ENCODE measurements at regions not wholly inside any gene's neighbourhood (a gene's known extent, or its start where the extent isn't known, plus 50 kb on each side); places are given as distances from the start of the nearest gene placed in this dataset.

DNA sequence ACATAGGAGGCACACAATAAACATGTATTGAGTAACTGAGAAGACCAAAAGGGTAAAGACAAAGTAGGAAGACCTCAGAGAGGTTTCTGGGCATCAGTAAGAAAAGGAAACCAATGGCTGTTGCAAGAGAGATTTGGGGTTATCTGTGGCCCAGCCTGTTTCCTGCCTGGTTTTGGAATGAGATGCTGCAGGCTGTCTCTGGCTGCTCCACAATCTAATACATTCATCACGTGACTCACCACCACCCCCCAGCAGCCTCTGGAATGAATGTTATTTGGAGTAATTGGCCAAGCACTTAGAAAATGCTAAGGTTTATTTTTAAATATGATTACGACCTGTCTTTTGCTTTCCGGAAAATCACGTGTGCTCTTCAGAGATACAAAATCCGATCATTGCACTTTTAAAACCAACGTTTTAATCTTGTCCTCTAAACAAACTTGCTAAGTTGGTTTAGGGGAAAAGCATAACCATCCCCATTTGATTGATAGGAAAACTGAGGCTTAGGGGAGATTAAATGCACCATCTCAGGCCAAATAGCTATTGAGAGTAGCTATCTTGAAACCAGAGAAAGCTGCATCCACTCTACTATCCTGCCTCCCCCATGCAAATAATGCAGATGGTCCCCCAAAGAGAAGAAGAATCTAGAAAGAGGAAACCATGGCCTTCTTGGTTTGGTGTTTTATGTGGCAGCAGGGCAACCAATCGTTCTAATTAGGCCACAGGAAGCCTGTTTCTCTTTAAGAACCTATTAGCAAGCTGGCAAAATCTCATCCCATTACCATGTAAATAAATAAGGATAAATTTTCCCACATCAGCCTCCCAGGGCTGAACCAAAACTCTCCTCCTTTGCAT lies 151.8 kb upstream of the ADRA1B start:
- no peak for DNase-seq

DNA sequence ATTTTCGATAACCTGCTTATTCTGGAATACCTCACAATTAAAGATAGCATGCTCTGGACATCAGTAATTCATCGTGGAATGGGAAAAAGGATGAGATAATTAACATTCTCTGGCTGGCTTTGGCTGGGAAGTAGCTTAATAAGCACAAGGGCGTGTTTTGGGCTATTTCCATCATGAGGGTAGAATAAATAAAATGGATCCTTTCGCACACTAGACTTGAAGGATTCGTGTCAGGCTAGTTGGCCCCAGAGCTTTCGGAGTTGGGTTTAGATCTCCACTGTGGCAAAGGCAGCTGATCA lies 151.2 kb upstream of the ADRA1B start:
- DNase-seq, result no peak

DNA sequence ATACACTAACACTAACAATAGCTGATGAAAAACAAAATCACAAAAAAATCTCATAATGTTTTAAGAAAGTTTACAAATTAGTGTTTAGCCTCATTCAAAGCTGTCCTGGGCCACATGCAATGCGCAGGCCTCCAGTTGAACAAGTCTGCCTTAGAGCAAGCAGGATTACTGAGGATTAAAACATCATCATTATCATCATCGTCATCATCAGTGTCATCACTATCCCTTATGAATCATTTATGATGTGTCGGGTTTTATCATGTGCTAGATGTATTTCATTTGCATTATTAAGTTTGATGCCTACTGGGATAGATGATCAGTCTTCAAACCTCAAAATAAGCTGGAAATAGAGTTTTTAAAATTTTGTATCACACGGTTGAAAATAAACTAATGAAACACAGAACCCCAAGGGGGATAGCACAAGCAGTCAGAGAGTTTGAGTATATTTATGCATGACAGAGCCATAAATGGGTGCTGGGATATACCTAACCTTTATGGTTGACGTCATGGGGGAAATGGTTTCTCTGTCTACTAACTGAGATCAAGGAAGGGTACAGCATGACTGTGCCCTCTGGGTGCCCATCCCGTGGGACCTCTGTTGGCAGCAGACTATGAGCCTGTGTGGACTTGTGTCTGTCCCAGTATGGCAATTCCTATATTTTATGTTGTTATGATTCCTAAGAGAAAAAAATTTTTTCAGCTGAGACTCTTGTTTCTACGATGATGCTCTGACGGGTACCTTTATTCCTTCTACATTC lies 150.3 kb upstream of the ADRA1B start:
- no peak for DNase-seq

DNA sequence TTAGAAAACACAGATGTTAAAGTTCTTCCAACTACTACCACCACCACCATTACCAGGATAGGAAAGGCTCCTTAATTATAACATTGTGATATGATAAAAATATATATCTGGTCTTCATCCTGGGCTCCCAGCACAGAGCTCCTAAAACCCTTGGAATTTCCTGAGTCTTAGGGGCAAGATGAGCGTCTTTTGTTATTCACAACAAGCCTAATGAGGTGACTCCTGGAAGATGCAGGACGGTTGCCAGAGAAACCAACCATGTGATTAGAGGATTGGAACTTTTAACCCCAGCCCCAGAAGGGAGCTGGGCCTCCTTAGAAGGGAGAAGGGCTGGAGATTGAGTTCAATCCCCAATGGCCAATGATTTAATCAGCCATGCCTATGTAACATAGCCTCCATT lies 148.0 kb upstream of the ADRA1B start:
- no peak for DNase-seq

DNA sequence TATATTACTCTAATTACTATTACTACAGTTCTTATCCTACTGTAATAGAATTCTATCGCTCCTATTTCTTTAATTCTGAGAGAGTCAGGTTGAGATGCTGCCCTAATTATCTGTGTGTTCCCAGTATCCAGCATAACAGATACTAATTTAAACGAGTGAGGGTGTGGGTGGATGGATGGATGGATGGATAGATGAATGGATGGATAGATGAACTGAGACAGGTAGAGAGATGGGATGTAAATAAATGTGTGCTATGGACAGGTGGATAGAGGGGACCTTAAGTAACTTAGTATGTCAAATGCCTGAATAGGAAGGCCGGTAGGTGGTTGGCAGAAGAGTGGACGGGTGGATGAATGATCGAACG lies 143.6 kb upstream of the ADRA1B start:
- no peak for DNase-seq

DNA sequence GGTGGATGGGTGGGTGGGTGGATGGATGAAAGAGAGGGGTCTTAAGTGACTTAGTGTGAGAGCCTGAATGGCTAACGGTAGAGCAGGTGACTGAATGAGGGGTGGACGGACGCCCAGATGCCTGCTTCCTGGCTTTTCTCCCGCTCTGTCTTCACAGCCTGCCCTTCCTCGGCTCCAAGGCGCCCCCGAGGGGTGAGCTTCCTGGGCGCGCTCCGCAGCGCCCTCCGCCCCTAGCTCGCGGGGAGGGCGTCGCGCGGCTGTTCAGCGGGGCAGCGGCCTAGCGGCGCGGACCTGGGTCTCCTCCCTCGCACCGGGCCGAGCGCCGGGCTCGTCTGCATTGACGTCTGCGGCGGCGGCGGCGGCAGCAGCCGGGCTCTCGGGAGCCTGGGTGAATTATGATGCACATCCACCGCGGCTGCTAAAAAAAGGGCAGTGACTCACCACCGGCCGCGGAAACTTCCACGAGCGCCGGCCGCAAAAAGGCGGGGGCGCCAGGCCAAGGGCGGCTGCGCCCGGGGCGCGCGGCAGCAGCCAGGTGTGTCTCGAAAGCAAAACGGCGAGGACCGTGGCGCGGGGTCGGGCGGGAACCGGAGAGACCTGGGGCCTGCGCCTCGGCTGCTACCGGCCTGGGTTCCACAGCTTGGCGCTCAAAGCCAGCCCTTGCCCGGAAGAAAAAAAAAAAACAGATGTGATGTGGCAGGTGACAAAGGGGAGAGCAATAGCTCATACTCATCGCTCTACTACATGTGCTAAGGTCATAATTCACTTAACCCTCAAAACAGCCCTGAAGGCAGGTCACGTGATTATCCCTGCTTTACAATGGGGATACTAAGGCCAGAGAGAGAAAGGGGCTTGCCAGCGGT lies 143.0 kb upstream of the ADRA1B start:
- DNase-seq, result peak; percentile 76

DNA sequence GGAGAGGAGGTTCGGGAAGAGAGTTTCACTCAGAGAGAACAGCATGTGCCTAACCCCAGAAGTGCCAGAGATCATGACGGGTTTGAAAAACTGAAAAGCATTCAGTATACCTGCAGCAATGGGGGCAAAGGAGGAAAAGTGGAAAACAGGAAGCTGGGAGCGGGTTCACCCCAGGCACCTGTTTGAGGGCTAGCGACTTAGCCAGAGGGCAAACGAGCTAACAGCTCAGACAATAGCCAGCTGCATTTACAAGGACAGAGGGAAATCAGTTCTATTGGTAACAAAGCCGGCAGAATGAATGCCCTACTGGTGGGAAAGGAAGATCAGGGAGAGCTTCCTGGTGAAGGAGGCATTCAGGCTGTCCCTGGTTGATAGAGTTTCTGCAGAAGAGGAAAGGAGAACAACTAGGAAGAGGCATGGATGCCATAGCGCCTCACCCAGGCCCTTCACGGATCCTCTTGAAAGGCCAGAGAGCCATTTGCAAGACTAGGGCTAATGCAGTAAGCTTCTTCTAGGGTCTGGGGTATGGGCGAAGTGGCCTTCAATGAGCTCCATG lies 141.7 kb upstream of the ADRA1B start:
- DNase-seq, result no peak

DNA sequence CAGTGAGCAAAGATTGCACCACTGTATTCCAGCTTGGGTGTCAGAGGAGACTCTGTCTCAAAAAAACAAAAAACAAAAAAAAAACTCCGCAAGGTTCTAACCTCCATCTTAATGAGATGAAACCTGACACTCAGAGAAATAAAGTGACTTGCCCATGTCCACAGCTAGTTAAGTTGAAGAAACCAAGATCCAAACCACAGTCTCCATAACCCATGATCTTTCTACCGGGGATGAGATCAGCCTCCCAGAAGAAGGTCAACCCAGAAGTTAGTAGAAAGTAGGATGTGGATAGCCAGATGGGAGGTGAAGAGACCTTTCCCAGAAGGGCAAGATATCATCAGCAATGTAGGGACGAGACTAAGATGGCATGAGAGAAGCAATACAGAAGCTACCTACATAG lies 140.4 kb upstream of the ADRA1B start:
- no peak for DNase-seq

DNA sequence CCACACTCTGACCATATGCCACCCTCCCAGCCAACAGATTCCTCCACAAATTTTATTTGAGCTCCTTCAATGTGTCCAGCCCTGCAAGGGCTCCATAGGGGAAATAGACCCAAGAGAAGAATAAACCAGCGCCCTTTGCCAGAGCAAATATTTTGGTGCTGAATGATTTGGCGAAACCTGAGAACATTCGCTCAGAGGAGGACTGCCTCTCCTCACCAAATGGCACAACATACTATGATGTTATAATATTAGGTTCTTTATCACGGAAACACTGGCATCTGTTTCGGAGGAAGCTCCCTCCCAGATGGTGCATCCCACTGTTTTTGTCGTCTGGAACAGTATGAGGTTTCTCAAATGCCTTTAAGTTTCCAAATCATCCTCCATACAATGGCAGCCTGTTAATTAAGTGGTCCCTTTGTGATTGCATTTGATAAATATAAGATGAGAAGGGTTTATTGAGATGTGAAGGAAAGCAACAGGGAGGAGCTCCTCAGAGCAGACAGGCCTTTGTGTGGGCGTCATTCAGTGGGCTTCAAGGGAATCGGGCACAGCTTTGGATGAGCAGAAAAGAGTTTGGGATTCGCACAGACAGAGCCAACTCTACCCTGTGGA lies 139.1 kb upstream of the ADRA1B start:
- DNase-seq, result peak; percentile 2

DNA sequence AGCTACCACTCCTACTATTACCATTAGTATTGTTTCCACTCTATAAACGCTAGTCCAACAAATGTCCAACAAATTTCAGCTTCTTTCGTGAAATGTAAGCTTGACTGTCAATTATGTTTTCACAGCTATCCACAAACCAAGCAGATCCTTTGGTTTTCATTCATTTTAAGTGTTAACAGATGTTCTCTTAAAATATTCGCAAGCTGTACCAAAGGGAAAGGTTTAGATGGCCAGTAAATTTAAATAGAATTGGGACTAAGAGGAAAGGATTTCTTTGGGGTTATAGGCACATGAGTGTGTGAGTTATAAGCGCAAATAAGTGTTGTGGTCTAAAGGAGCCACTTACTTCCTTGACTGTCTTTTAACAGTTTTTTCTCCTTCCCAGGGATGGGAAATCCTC lies 136.8 kb upstream of the ADRA1B start:
- no peak for DNase-seq

DNA sequence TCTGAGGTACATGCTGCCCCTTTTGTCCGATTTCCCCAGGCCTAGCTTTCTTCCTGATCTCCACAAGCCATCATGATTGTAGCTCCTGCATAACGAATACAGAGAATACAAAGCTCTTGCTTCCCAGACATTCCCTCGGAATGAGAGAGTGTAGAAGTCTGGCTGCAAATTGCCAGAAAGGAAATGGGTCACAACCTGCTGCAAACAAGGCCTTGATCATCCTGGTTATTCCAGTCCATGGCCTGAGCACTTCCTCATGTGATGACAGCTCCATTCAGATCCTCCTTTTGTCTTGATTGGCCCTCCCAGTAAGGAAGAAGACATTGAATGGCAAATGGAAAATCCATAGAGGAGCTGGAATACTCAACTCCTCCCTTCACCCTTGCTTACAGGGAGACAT lies 136.0 kb upstream of the ADRA1B start:
- no peak for DNase-seq

DNA sequence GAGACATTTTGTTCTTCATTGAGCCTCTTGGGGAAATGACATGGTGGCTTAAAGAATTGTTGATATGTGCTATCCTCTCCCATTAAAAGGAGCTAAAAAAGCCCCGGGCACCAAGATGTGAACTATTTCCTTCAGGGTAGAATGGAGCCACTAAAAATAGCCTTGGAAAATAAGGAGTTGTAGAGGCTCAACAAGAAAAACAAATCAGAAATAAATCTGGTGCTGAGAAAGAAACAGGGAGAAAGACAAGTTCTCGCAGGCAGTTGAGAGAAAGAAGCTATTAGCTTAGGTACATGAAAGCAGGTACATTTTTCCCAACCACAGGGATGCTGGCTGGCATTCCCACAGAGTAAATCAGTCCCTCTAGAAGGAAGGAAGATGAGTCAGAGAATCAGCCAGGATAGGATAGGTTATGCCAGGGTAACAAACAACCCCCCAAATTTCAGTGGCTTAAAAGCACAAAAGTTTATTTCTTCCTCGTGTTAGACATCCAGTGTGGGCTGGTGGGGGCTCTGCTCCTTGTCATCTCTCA lies 134.6 kb upstream of the ADRA1B start:
- no peak for DNase-seq

DNA sequence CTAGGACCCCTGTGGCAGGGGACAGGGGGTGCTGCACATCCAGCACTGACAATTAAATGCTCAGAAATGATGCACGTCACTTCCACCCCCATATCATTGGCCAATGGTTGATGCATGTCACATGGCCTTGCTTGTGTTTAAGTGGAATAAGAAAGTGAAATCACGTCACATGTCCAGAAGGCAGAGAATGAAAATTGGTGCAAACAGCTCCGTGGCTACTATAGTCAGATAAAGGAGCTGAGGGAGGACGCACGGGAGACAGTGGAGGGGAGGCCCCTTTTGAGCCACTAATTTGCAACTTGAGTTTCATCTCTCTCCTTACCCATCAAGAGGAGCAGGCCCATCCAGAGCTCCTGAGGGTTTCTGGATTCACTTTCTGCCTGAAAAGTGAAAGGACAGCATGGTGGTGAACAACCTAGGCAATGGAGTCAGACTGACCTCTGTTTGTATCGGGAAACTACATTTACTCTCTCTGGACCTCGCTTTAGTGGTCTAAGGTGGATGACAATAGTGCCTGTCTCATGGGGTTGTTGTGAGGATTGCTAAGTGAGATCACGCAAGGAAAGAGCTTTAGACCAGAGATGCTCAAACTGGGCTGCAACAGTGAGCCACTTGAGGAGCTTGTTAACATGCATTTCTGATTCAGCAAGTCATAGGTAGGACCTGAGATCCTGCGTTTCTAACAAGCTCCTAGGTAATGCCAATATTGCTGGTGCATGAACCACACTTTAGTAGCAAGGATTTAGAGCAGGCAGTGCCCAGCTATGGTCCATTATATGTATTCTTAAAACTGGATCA lies 133.9 kb upstream of the ADRA1B start:
- DNase-seq, result no peak

DNA sequence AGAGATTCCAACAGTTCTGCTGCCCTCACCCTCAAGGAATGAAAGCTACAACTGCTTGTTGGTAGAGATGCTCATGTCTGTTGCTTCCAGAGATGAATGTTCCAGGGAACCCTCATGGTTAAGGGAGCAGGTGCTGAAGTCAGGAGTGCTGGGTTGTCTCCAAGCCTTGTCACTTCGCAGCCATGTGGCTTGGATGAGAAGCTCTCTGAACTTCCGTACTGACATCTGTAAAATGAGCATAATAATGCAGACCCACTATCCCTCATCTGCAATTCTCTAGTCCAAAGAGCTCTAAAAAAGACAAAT lies 133.3 kb upstream of the ADRA1B start:
- no peak for DNase-seq

DNA sequence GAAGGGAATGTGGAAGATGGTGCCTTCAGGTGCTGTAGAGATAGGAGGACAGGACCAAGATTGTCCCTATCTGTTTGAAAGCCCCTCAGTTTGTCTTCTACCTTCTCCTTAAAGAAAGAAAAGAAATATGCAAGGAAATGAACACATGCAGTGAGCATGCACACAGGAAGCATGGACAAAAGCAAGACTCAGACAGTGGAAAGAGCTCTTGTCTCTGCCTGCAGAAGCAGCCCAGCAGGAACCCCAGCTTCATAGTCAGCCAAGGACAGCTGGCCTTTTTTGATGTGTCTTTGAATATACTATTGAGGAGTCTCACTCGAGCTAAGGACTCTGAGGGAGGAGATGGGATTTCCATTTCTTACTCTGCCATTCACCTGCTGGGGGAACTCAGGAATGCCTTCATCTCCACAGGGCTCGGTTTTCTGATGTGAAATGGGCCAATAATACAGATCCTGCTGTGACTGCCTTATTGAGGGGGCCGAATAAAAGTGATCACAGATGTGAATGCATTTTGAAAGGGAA lies 132.5 kb upstream of the ADRA1B start:
- no peak for DNase-seq

DNA sequence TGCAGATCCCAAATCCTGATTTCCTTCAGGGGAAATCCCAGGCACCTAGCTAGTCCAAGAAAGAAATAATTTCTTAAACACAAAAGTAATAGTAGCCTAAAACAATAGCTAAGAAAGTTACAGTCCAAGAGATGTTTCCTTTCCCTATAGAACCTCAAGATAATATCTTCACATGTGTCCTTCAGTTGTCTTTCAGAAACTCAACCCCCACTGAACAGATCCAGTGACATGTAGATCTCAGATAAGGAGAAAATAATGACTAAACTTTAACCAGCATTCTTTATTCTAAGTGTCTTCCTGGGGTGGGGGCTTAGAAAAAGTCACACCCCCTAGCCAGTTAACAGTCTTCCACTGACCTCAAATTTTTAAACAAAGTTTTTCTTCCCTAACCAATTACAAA lies 131.3 kb upstream of the ADRA1B start:
- DNase-seq, result no peak

DNA sequence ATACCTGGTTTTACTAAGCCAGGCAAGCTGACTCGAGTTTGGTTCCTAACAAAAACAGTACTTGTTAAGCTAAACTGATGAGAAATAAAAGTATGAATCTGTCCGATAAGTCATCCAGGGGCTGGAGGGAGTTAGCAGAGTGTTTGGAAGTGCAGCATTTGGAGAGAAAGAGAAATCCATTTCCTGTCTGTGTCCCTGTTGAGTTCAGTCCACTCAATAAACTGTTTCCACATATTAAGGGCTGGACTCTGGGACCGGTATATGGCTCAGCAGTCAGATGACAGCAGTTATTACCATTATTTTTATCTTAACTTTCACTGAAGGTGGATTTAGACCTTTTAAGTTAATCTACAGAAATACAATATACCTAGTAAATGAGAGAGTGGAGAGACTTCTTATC lies 130.6 kb upstream of the ADRA1B start:
- no peak for DNase-seq

DNA sequence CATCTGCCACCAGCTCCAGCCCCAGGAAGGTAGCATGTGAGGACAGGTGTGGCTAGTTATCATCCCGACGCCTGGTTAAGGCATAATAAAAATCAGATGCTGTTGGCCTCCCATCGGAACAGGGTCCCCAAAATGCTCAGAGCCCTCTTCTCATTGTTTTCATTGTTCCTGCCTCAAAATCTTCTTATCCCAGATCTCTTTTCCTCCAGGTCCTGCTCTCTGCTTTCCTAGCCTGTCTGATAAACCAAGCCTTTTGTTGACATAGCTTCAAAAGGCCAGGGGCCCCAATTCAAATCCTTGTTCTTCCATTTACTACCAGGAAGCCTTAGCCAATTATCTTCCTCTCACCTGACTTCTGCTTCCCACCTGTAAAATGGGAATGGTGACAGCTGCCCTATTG lies 130.1 kb upstream of the ADRA1B start:
- no peak for DNase-seq

DNA sequence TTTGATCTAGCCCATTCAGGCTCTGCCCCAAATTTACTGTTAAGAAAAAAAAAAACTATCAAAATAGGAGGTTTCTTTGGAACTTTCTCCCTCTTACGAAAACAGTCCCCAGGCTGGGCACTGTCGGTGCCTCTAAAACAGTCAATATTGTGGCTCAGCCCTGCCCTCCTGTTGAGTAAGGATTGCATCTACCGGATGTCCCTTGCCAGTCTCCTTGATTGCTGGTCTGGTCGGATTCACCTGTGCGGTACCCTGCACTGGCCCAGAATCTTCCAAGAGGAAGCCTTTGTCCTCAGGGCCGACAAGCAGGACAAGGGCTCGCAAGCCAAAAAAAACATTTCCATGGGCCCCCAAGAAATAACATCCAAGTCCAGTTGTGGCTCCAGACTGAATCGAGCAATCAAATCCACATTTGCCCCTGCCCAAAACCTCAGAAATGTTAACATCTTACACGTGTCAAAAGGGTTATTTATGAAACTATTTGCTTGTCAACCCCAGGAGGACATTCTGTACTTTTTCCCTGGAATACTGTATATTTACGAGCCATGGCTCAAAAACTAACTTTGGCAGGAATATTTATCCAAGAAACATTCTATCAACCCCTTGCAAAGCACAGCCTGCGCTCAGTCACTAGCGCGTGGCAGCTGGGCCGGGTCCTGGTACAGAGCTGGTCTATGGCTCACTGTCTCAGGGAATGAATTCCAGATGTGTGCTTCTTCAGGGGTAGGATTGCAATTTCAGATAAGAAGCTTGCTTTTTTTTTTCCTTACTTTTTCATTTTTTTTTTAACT lies 129.2 kb upstream of the ADRA1B start:
- DNase-seq, result no peak

DNA sequence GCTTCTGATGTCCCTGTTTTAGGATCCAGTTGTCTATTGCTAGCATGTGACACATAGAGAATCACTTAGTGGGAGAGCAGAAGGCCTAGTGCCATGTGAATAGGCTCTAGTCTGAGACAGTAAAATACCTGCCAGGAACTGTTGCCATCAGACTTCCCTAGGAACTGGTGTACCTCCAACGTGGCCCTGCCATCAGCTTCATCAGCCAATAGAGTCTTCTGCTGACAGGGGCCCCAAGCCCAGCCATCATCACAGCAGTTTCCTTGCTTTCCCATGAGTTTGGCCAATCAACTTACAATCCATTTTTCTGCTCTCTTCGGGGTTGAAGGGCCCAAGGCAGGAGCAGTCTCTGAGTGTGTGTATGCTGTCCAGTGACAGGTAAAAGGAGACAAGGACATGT lies 128.4 kb upstream of the ADRA1B start:
- no peak for DNase-seq
